Common myeloid progenitor, CD34-positive (primary cell): ENCODE measurements at regions not wholly inside any gene's neighbourhood (a gene's known extent, or its start where the extent isn't known, plus 50 kb on each side); places are given as distances from the start of the nearest gene placed in this dataset.

Source experiments
- CTCF ChIA-PET: fragments of 350-600 bp; sonication (Branson Sonifier 250); formaldehyde crosslinking; loops from one replicate; lab custom pipeline; 2021; ENCODE audit warnings: antibody characterized with exemption; lab: Charles Lee
- POLR2A ChIA-PET: fragments of 350-600 bp; sonication (Branson Sonifier 250); formaldehyde crosslinking; loops from one replicate; lab custom pipeline; 2021; ENCODE audit warnings: antibody characterized with exemption; lab: Charles Lee
- DNase-seq, 3 donors: peaks; one replicate each; pipeline versions ENCODE4 v3.0.0 to v3.0.0-alpha.2; 2013
- H3K27ac ChIP-seq, 2 experiments: 1 replicate in 1 of 2; 2 replicates in 1 of 2; pipeline ENCODE4 v1.7.0; 2013; ENCODE audit warnings: inconsistent platforms in 2 of 2, low read length in 2 of 2, mild to moderate bottlenecking in 2 of 2, low read depth in 1 of 2, moderate library complexity in 1 of 2; ENCODE audit not compliant: severe bottlenecking in 2 of 2, insufficient read depth in 1 of 2, poor library complexity in 1 of 2
- H3K27me3 ChIP-seq, 5 experiments: replicated peaks in 2 of 5; 1 replicate in 3 of 5; 2 replicates in 2 of 5; pipeline versions ENCODE4 v1.6.1 to v1.7.0; 2013; ENCODE audit warnings: low read length in 4 of 5, mild to moderate bottlenecking in 2 of 5, moderate library complexity in 2 of 5, inconsistent platforms in 1 of 5; ENCODE audit not compliant: insufficient read depth in 5 of 5, control insufficient read depth in 4 of 5
- H3K36me3 ChIP-seq, 4 experiments: 1 replicate in 2 of 4; 2 replicates in 2 of 4; pipeline versions ENCODE4 v1.6.1 to v1.7.0; 2013; ENCODE audit warnings: low read length in 3 of 4, control low read depth in 1 of 4, mild to moderate bottlenecking in 1 of 4; ENCODE audit not compliant: control insufficient read depth in 4 of 4, insufficient read depth in 4 of 4
- H3K4me1 ChIP-seq, 4 experiments: 1 replicate in 3 of 4; 2 replicates in 1 of 4; pipeline versions ENCODE4 v1.6.1 to v1.7.1; 2013; ENCODE audit warnings: low read length in 3 of 4, mild to moderate bottlenecking in 3 of 4, control low read depth in 1 of 4, inconsistent platforms in 1 of 4, moderate library complexity in 1 of 4; ENCODE audit not compliant: control insufficient read depth in 4 of 4, insufficient read depth in 4 of 4; ENCODE audit errors: control extremely low read depth in 1 of 4
- H3K4me3 ChIP-seq, 7 experiments: 1 replicate in 4 of 7; 2 replicates in 3 of 7; pipeline versions ENCODE4 v1.5.1 to v1.7.0; 2013; ENCODE audit warnings: mild to moderate bottlenecking in 7 of 7, low read length in 6 of 7, moderate library complexity in 6 of 7, inconsistent platforms in 2 of 7, low read depth in 2 of 7, control low read depth in 1 of 7; ENCODE audit not compliant: insufficient read depth in 4 of 7, control insufficient read depth in 1 of 7; ENCODE audit errors: extremely low read depth in 1 of 7
- H3K9me3 ChIP-seq, 5 experiments: 1 replicate in 4 of 5; 2 replicates in 1 of 5; pipeline versions ENCODE4 v1.6.1 to v1.7.1; 2013; ENCODE audit warnings: low read length in 4 of 5, mild to moderate bottlenecking in 2 of 5, inconsistent platforms in 1 of 5, low read depth in 1 of 5, moderate library complexity in 1 of 5; ENCODE audit not compliant: control insufficient read depth in 4 of 5, insufficient read depth in 2 of 5; ENCODE audit errors: control extremely low read depth in 1 of 5
- WGBS: methylation state at CpG from one replicate; pipeline ENCODE4 v1.1.5; 2013; ENCODE audit not compliant: insufficient coverage; 5-methylcytosine and 5-hydroxymethylcytosine counted together

DNA sequence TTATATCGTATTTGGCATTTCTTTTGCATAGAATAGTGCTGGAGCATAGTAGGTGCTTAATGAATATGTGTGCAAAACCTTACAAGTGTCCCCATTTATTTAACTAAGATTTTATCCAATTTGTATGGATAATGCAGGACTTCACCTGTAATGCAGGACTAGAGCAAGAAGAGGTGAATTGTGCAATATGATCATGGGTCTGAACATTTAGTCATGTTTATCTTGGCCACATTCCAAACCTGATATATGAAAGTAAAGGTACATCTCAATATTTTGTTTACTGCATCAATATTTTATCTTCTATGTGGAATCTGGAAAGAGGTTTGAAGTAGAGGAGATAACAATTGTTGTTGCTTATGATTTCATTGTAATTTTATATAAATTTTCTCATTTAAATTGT, 1626.7 kb upstream of the B3GALT2 start:
- Histone ChIP-seq H3K27me3 (no peaks in the 10 kb centered on the region), H3K4me3 (no peak overlapping the region), H3K27ac (no peak overlapping the region), H3K4me1 (no peaks in the 10 kb centered on the region), H3K9me3 (no peaks in the 10 kb centered on the region), H3K36me3 (no peaks in the 10 kb centered on the region)
- no CpG with 5 or more reads among the region's 1 CpG for WGBS
- ChIA-PET POLR2A (no interaction called here), CTCF (no interaction called here)
- no peak for DNase-seq

DNA sequence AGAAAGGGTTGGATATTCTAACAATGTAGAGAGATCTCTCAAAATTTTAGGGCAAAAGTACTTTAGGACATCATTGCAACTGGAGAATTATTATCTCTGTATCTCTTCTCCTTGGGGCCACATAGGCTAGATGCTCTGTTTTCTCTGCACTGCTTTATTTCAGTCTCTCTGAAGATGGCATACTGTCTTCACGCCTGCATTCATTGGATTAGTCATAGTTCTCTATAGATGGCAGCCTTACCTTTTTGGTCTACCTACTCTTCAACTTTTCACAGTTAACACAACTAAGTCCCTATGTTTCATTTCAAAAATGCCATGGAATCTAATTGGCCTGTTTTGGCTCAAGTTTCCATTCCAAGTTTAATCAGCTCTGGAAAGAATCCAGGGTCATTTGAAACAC, 1623.3 kb upstream of the B3GALT2 start:
- H3K27me3 ChIP-seq: no peaks in the 10 kb centered on the region
- CTCF ChIA-PET: no interaction called here
- DNase-seq: no peak
- no peaks in the 10 kb centered on the region for H3K36me3 ChIP-seq
- POLR2A ChIA-PET: no interaction called here
- no peaks in the 10 kb centered on the region for H3K4me1 ChIP-seq
- no peak overlapping the region for H3K27ac ChIP-seq
- WGBS: 100% methylated on average over 1 of the region's 1 CpG
- H3K4me3 ChIP-seq: no peak overlapping the region
- H3K9me3 ChIP-seq: no peaks in the 10 kb centered on the region

DNA sequence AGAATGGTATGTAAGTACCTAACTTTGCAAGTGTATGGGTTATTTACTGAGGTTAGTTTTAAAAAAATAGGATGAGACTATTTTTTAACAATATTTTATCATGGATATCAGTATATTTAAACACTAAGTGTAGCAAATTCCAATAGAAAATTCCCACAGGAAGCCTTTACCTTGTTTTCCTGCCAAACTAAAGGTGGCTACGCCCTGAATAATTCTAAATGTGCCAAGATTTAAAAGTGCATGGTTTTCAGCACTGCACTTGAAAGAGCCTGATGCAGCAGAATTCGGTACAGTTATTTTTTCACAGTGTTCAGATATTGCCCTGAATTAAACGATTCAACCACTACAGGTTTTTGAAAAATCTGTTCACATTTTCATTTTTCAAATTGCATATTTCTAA, 1622.8 kb upstream of the B3GALT2 start:
- no peak overlapping the region for H3K4me3 ChIP-seq
- CTCF ChIA-PET: no interaction called here

DNA sequence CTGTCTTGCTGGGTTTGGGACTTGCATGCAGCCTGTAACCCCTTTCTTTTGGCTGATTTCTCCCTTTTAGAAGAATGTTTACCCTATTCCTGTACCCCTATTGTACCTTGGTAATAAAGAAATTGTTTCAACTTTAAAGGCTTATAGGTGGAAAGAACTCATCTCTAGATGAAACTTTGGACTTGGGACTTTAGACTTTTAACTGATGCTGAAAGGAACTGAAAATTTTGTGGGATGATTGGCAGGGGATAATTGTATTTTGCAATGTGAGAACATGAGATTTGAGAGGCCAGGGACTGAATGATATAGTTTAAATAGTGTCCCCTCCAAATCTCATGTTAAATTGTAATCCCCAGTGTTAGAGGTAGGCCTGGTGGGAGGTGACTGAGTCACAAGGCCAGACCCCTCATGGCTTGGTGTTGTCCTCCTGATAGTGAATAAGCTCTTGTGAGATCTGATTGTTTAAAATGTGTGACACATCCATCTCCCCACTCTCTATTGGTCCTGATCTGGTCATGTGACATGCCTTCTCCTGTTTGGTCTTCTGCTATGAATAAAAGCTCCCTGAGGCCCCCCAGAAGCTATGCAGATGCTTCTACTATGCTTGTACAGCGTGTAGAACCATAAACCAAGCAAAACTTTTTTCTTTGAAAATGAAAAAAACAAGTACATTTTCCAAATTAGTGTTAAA, 1621.3 kb upstream of the B3GALT2 start:
- no peak overlapping the region for H3K27ac ChIP-seq
- WGBS: no CpG with 5 or more reads among the region's 1 CpG
- H3K27me3 ChIP-seq: no peaks in the 10 kb centered on the region
- DNase-seq: no peak
- H3K4me1 ChIP-seq: no peaks in the 10 kb centered on the region
- H3K36me3 ChIP-seq: no peaks in the 10 kb centered on the region
- ChIA-PET POLR2A (no interaction called here), CTCF (no interaction called here)
- H3K9me3 ChIP-seq: no peaks in the 10 kb centered on the region
- H3K4me3 ChIP-seq: no peak overlapping the region

More for the DNA sequence above, 1622.8 kb upstream of the B3GALT2 start:
- POLR2A ChIA-PET: no interaction called here
- WGBS: 100% methylated on average over 1 of the region's 3 CpGs
- Histone ChIP-seq H3K36me3 (no peaks in the 10 kb centered on the region), H3K4me1 (no peaks in the 10 kb centered on the region), H3K27ac (no peak overlapping the region), H3K27me3 (no peaks in the 10 kb centered on the region), H3K9me3 (no peaks in the 10 kb centered on the region)
- no peak for DNase-seq

DNA sequence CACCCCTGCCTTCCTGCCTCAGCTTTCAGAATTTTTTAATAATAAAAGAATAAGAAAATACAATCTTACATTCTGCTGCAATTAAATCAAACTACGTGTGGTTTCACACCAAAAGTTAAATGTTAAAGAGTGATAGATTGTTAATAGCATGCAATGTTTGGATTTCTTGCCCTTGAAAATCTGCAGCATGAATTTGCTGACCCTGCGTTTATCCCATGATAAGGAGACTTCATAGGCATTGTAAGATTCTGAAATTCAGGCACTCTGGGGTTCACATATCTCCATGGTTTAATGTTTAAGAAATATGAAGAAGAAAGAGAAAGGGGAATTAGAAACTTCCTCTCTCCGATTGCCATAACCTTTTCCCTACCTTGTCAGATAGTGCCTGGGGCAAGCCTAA, 1616.2 kb upstream of the B3GALT2 start:
- no peak overlapping the region for H3K27ac ChIP-seq
- ChIA-PET CTCF (no interaction called here), POLR2A (no interaction called here)
- 93% methylated on average over 2 of the region's 3 CpGs for WGBS
- H3K4me3 ChIP-seq: no peak overlapping the region
- no peak for DNase-seq
- H3K9me3 ChIP-seq: no peaks in the 10 kb centered on the region
- H3K36me3 ChIP-seq: no peaks in the 10 kb centered on the region
- no peaks in the 10 kb centered on the region for H3K4me1 ChIP-seq
- H3K27me3 ChIP-seq: no peaks in the 10 kb centered on the region

DNA sequence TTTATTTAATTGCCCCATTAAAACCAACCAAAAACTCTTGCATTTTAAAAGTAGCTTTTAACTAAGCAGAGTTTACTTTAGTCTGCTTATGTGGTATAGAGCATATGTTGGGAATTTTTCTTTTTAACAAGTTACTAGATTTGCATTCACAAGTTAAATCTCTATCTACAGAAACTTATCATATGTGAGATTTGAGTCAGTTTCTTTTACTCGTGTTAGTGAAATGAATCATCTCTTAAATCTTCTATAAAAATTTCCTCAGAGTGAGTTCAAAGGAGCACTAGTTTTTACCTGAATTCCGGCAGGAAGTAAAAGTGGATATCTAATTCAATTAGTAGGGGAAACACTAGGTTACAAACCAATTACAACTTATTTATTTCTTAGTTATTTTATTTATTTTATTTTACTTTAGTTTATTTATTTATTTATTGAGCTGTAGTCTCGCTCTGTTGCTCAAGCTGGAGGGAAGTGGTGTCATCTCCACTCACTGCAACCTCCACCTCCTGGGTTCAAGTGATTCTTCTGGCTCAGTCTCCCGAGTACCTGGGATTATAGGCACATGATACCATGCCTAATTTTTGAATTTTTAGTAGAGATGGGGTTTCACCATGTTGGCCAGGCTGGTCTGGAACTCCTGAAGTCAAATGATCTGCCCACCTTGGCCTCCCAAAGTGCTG, 1609.6 kb upstream of the B3GALT2 start:
- ChIA-PET CTCF (interaction anchor here (1.0 kb wide), 1 partner anchor 8 kb away, joined by 3 read pairs; no protein-coding TSS in a partner anchor), POLR2A (no interaction called here)
- H3K27me3 ChIP-seq: no peaks in the 10 kb centered on the region
- H3K27ac ChIP-seq: no peak overlapping the region
- H3K36me3 ChIP-seq: no peaks in the 10 kb centered on the region
- no peaks in the 10 kb centered on the region for H3K9me3 ChIP-seq
- H3K4me1 ChIP-seq: no peaks in the 10 kb centered on the region
- DNase-seq: no peak
- WGBS: no CpG with 5 or more reads among the region's 4 CpGs
- H3K4me3 ChIP-seq: no peak overlapping the region

DNA sequence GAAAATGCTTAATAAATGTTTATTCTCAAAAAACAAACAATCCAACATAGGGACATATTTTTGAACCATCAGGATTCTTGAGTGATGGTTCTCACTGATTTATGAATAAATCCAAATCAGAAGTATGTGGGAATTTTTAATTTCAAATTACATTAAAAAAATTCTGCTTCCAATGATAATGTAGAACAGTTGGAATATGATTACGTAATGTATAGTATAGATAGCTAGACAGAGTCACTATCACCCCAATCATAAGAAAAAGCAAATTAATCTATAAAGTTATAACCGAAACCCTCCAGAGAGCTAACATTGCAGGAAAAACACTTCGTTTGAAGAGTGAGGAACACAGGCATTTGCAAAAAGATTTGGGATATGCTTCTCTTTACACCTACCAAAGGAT, 1600.6 kb upstream of the B3GALT2 start:
- no peak overlapping the region for H3K4me3 ChIP-seq
- H3K9me3 ChIP-seq: no peaks in the 10 kb centered on the region
- no peaks in the 10 kb centered on the region for H3K27me3 ChIP-seq
- ChIA-PET POLR2A (no interaction called here), CTCF (interaction anchor here (1.0 kb wide), 1 partner anchor 207 kb away, joined by 3 read pairs; no protein-coding TSS in a partner anchor)
- no peaks in the 10 kb centered on the region for H3K36me3 ChIP-seq
- WGBS: 80% methylated on average over 1 of the region's 3 CpGs
- no peak for DNase-seq
- no peaks in the 10 kb centered on the region for H3K4me1 ChIP-seq
- no peak overlapping the region for H3K27ac ChIP-seq
